H9 (cell line): ENCODE measurements at regions not wholly inside any gene's neighbourhood (a gene's known extent, or its start where the extent isn't known, plus 50 kb on each side); places are given as distances from the start of the nearest gene placed in this dataset.

Experiments used
- DNase-seq: peaks from one replicate; pipeline ENCODE4 v3.0.0-alpha.2; 2017
- H2AFZ ChIP-seq: one replicate; pipeline ENCODE4 v1.6.1; 2013; ENCODE audit warnings: mild to moderate bottlenecking, low read length, control low read depth, moderate library complexity
- H2AK5ac ChIP-seq: 2 replicates; pipeline ENCODE4 v1.6.1; 2013; ENCODE audit warnings: low read length, control low read depth, mixed read lengths; ENCODE audit not compliant: insufficient read length
- H2BK120ac ChIP-seq: one replicate; pipeline ENCODE4 v1.6.1; 2013; ENCODE audit warnings: low read depth, mild to moderate bottlenecking, low read length, control low read depth, inconsistent platforms; ENCODE audit not compliant: poor library complexity, severe bottlenecking
- H2BK12ac ChIP-seq: 2 replicates; pipeline ENCODE4 v1.6.1; 2013; ENCODE audit warnings: low read length, control low read depth, mixed read lengths, low read depth; ENCODE audit not compliant: insufficient read length
- H2BK15ac ChIP-seq: 2 replicates; pipeline ENCODE4 v1.6.1; 2013; ENCODE audit warnings: low read depth, low read length, control low read depth
- H2BK20ac ChIP-seq: one replicate; pipeline ENCODE4 v1.6.1; 2013; ENCODE audit warnings: low read depth, mild to moderate bottlenecking, low read length, control low read depth, inconsistent platforms; ENCODE audit not compliant: poor library complexity, severe bottlenecking
- H2BK5ac ChIP-seq: 2 replicates; pipeline ENCODE4 v1.6.1; 2013; ENCODE audit warnings: low read length, control low read depth, mixed read lengths; ENCODE audit not compliant: insufficient read length
- H3K14ac ChIP-seq: 2 replicates; pipeline ENCODE4 v1.6.1; 2013; ENCODE audit warnings: low read length, control low read depth; ENCODE audit not compliant: insufficient read depth
- H3K18ac ChIP-seq: 2 replicates; pipeline ENCODE4 v1.6.1; 2013; ENCODE audit warnings: low read depth, mild to moderate bottlenecking, mixed read lengths, low read length, control low read depth; ENCODE audit not compliant: insufficient read length
- H3K23ac ChIP-seq: 2 replicates; pipeline ENCODE4 v1.6.1; 2013; ENCODE audit warnings: low read length, control low read depth, mixed read lengths, low read depth; ENCODE audit not compliant: insufficient read length
- H3K23me2 ChIP-seq: 2 replicates; pipeline ENCODE4 v1.6.1; 2013; ENCODE audit warnings: low read depth, mild to moderate bottlenecking, mixed read lengths, low read length, control low read depth; ENCODE audit not compliant: insufficient read length, poor library complexity, severe bottlenecking
- H3K27ac ChIP-seq: 2 replicates; pipeline ENCODE4 v1.5.1; 2013; ENCODE audit warnings: low read length, control low read depth, mixed read lengths, low read depth; ENCODE audit not compliant: insufficient read length
- H3K27me3 ChIP-seq: 2 replicates; pipeline ENCODE4 v1.6.1; 2013; ENCODE audit warnings: low read length, control low read depth, inconsistent platforms; ENCODE audit not compliant: insufficient read depth
- H3K4ac ChIP-seq: 2 replicates; pipeline ENCODE4 v1.6.1; 2013; ENCODE audit warnings: low read depth, mild to moderate bottlenecking, control low read depth, inconsistent platforms, low read length, moderate library complexity
- H3K4me1 ChIP-seq: 2 replicates; pipeline ENCODE4 v1.6.1; 2013; ENCODE audit warnings: low read length, control low read depth, inconsistent platforms; ENCODE audit not compliant: insufficient read depth
- H3K4me2 ChIP-seq: 2 replicates; pipeline ENCODE4 v1.6.1; 2013; ENCODE audit warnings: low read length, control low read depth, mixed read lengths; ENCODE audit not compliant: insufficient read length, insufficient read depth
- H3K56ac ChIP-seq: 2 replicates; pipeline ENCODE4 v1.6.1; 2013; ENCODE audit warnings: low read depth, mild to moderate bottlenecking, mixed read lengths, low read length, control low read depth; ENCODE audit not compliant: insufficient read length
- H3K79me1 ChIP-seq: 2 replicates; pipeline ENCODE4 v1.6.1; 2013; ENCODE audit warnings: low read depth, mild to moderate bottlenecking, moderate library complexity, low read length, control low read depth, inconsistent platforms; ENCODE audit not compliant: insufficient read depth, poor library complexity, severe bottlenecking
- H3K79me2 ChIP-seq: 2 replicates; pipeline ENCODE4 v1.6.1; 2013; ENCODE audit warnings: low read length, control low read depth, inconsistent platforms; ENCODE audit not compliant: insufficient read depth
- H3K9ac ChIP-seq: 2 replicates; pipeline ENCODE4 v1.6.1; 2013; ENCODE audit warnings: low read length, control low read depth, mixed read lengths; ENCODE audit not compliant: insufficient read length; ENCODE audit errors: extremely low read depth
- H3K9me3 ChIP-seq: one replicate; pipeline ENCODE4 v1.6.1; 2013; ENCODE audit warnings: low read depth, low read length, inconsistent platforms; ENCODE audit not compliant: control insufficient read depth
- H3T11ph ChIP-seq: one replicate; pipeline ENCODE4 v1.6.1; 2013; ENCODE audit warnings: mild to moderate bottlenecking, low read length, control low read depth, inconsistent platforms
- H4K20me1 ChIP-seq: one replicate; pipeline ENCODE4 v1.6.1; 2013; ENCODE audit not compliant: control insufficient read depth, insufficient read length, insufficient read depth
- H4K5ac ChIP-seq: 2 replicates; pipeline ENCODE4 v1.6.1; 2013; ENCODE audit warnings: low read depth, mild to moderate bottlenecking, mixed read lengths, low read length, control low read depth; ENCODE audit not compliant: insufficient read length
- H4K8ac ChIP-seq: replicated peaks from 2 replicates; pipeline ENCODE4 v1.6.1; 2013; ENCODE audit warnings: low read length, control low read depth, mixed read lengths, low read depth; ENCODE audit not compliant: insufficient read length
- H4K91ac ChIP-seq: 2 replicates; pipeline ENCODE4 v1.6.1; 2013; ENCODE audit warnings: low read depth, mild to moderate bottlenecking, moderate library complexity, mixed read lengths, low read length, control low read depth; ENCODE audit not compliant: insufficient read length
- H3K27ac Mint-ChIP-seq, 3 experiments: 2 replicates in 2 of 3; 3 replicates in 1 of 3; pipeline ENCODE4 v1.8.0; 2020 to 2021; ENCODE audit warnings: mixed read lengths in 3 of 3, mild to moderate bottlenecking in 1 of 3, moderate library complexity in 1 of 3
- H3K27me3 Mint-ChIP-seq: 2 replicates; pipeline ENCODE4 v1.8.0; 2021; ENCODE audit warnings: low read depth, mild to moderate bottlenecking, moderate library complexity, mixed read lengths
- H3K36me3 Mint-ChIP-seq, 3 experiments: 2 replicates in 2 of 3; 3 replicates in 1 of 3; pipeline ENCODE4 v1.8.0; 2020 to 2021; ENCODE audit warnings: low read depth in 3 of 3, mixed read lengths in 3 of 3; ENCODE audit not compliant: insufficient read depth in 1 of 3
- H3K4me1 Mint-ChIP-seq, 2 experiments: 2 replicates each; pipeline ENCODE4 v1.8.0; 2020; ENCODE audit warnings: mixed read lengths in 2 of 2
- H3K4me3 Mint-ChIP-seq, 2 experiments: 2 replicates in 1 of 2; 3 replicates in 1 of 2; pipeline ENCODE4 v1.8.0; 2020 to 2021; ENCODE audit warnings: mild to moderate bottlenecking in 2 of 2, mixed read lengths in 2 of 2, moderate library complexity in 1 of 2
- H3K9me3 Mint-ChIP-seq, 2 experiments: 2 replicates in 1 of 2; 3 replicates in 1 of 2; pipeline ENCODE4 v1.8.0; 2020; ENCODE audit warnings: mild to moderate bottlenecking in 2 of 2, mixed read lengths in 2 of 2, moderate library complexity in 1 of 2
- CTCF ChIP-seq: fragments of 200-600 bp; sonication (generic); conservative IDR thresholded peaks from 3 replicates; pipeline ENCODE4 v1.8.0; 2021; ENCODE audit warnings: antibody characterized with exemption, mild to moderate bottlenecking
- WGBS: extraction: QIAGEN DNeasy Blood & Tissue Kit; methylation state at CpG from one replicate; pipeline ENCODE4 v1.1.7; 2013; ENCODE audit warnings: missing lambda C conversion rate, low lambda C conversion rate, mixed read lengths; ENCODE audit not compliant: insufficient read length; ENCODE audit errors: extremely low coverage; 5-methylcytosine and 5-hydroxymethylcytosine counted together

GRCh38 chr17:53948323-53948722 is 125.6 kb downstream of the KIF2B start:
- H3K9me3 ChIP-seq, result no peaks in the 10 kb centered on the region
- peaks cover 3 to 11% of the 10 kb centered on the region in 2 experiments; a peak in 4 of 5 replicates for H3K9me3 Mint-ChIP-seq
- no peak overlapping the region for H3K14ac ChIP-seq
- no peak for DNase-seq
- WGBS, result no CpG with 5 or more reads among the region's 1 CpG
- H2AK5ac ChIP-seq, result no peak overlapping the region
- no peaks in the 10 kb centered on the region for H3K27me3 Mint-ChIP-seq
- H2AFZ ChIP-seq, result no peak overlapping the region
- H3K27me3 ChIP-seq, result no peaks in the 10 kb centered on the region
- H4K91ac ChIP-seq, result no peak overlapping the region
- H3K9ac ChIP-seq, result no peak overlapping the region
- H2BK12ac ChIP-seq, result no peak overlapping the region
- no peaks in the 10 kb centered on the region for H3K79me2 ChIP-seq
- H3K79me1 ChIP-seq, result no peaks in the 10 kb centered on the region
- no peak overlapping the region for H3K27ac ChIP-seq
- H3K4me1 Mint-ChIP-seq, result peaks cover 4 to 8% of the 10 kb centered on the region in 2 experiments
- H3K4me2 ChIP-seq, result no peak overlapping the region
- no peaks in the 10 kb centered on the region for H4K20me1 ChIP-seq
- H3T11ph ChIP-seq, result no peak overlapping the region
- H2BK120ac ChIP-seq, result no peak overlapping the region
- H3K18ac ChIP-seq, result no peak overlapping the region
- H3K56ac ChIP-seq, result no peak overlapping the region
- H2BK20ac ChIP-seq, result no peak overlapping the region
- H3K23me2 ChIP-seq, result no peaks in the 10 kb centered on the region
- peaks cover 0 to 6% (median 0%) of the 10 kb centered on the region in 3 experiments; a peak in 3 of 7 replicates for H3K36me3 Mint-ChIP-seq
- TF ChIP-seq CTCF, result no peak
- H2BK15ac ChIP-seq, result no peak overlapping the region
- H2BK5ac ChIP-seq, result no peak overlapping the region
- H3K27ac Mint-ChIP-seq, result no peak overlapping the region
- H3K4ac ChIP-seq, result no peak overlapping the region
- H4K8ac ChIP-seq, result no peak overlapping the region
- H4K5ac ChIP-seq, result no peak overlapping the region
- H3K4me3 Mint-ChIP-seq, result no peak overlapping the region
- no peak overlapping the region for H3K23ac ChIP-seq
- no peaks in the 10 kb centered on the region for H3K4me1 ChIP-seq
